ENCODE measurements at regions not wholly inside any gene's neighbourhood (a gene's known extent, or its start where the extent isn't known, plus 50 kb on each side); places are given as distances from the start of the nearest gene placed in this dataset.

GRCh38 chr12:107284692-107285091, 191.3 kb upstream of the CRY1 start:
- Mint-ChIP-seq H3K4me3 (no peak overlapping the region), H3K4me1 (ENCODE audit: low read depth) (no peaks in the 10 kb centered on the region), H3K9me3 (peaks cover 12% of the 10 kb centered on the region), H3K27ac (no peak overlapping the region), H3K27me3 (ENCODE audit: insufficient read depth) (0 out of 2 replicates have a peak, but pooled peaks cover 1% of the 10 kb centered on the region), H3K36me3 (ENCODE audit: low read depth) (no peaks in the 10 kb centered on the region)
- TF ChIP-seq, protein P1, sequence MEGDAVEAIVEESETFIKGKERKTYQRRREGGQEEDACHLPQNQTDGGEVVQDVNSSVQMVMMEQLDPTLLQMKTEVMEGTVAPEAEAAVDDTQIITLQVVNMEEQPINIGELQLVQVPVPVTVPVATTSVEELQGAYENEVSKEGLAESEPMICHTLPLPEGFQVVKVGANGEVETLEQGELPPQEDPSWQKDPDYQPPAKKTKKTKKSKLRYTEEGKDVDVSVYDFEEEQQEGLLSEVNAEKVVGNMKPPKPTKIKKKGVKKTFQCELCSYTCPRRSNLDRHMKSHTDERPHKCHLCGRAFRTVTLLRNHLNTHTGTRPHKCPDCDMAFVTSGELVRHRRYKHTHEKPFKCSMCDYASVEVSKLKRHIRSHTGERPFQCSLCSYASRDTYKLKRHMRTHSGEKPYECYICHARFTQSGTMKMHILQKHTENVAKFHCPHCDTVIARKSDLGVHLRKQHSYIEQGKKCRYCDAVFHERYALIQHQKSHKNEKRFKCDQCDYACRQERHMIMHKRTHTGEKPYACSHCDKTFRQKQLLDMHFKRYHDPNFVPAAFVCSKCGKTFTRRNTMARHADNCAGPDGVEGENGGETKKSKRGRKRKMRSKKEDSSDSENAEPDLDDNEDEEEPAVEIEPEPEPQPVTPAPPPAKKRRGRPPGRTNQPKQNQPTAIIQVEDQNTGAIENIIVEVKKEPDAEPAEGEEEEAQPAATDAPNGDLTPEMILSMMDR (IDR thresholded peaks at IDR 0.05), result no peak
- DNase-seq, result no peak

GRCh38 chr12:107287436-107288413, 194.4 kb upstream of the CRY1 start:
- TF ChIP-seq, protein P1 (IDR thresholded peaks at IDR 0.05), result no peak
- Mint-ChIP-seq H3K27ac (no peak overlapping the region), H3K9me3 (peaks cover 6% of the 10 kb centered on the region; the same call in 1 of the 2 replicates), H3K4me1 (ENCODE audit: low read depth) (no peaks in the 10 kb centered on the region), H3K4me3 (no peak overlapping the region), H3K27me3 (ENCODE audit: insufficient read depth) (peaks cover 4% of the 10 kb centered on the region), H3K36me3 (ENCODE audit: low read depth) (no peaks in the 10 kb centered on the region)
- no peak for DNase-seq

- peaks cover 6% of the 10 kb centered on the region; the same call in 1 of the 2 replicates for H3K9me3 Mint-ChIP-seq
- DNase-seq, result no peak
These were observed 195.2 kb upstream of the CRY1 start for GRCh38 chr12:107288414-107289127.

DNA sequence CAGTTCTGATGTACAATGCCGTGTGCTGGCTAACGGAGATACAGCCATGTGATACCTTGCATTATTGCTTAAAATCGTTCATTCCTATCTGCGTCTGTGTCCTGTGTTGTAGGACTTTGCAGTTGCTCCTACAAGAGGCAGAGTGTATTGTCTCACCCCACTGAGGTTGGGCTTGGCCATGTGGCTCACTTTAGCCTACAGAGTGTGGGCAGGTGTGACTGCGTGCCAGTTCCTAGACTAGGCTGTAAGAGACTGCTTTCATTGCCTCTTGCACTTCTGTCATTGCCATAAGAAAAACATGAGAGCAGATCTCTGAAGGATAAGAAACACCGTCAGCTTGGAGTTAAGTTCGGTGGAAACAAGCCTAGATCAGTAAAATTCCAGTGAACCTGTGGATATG, 197.7 kb upstream of the CRY1 start:
- no peak for DNase-seq
- Mint-ChIP-seq H3K27me3 (ENCODE audit: insufficient read depth) (peaks cover 4% of the 10 kb centered on the region), H3K27ac (no peak overlapping the region), H3K4me3 (no peak overlapping the region), H3K36me3 (ENCODE audit: low read depth) (no peaks in the 10 kb centered on the region), H3K9me3 (peaks cover 12% of the 10 kb centered on the region), H3K4me1 (ENCODE audit: low read depth) (no peaks in the 10 kb centered on the region)
- TF ChIP-seq, protein P1 (IDR thresholded peaks at IDR 0.05), result no peak

More at GRCh38 chr12:107288414-107289127, 195.2 kb upstream of the CRY1 start:
- H3K4me1 Mint-ChIP-seq (ENCODE audit: low read depth), result no peaks in the 10 kb centered on the region
- H3K27me3 Mint-ChIP-seq (ENCODE audit: insufficient read depth), result peaks cover 4% of the 10 kb centered on the region
- H3K36me3 Mint-ChIP-seq (ENCODE audit: low read depth), result no peaks in the 10 kb centered on the region
- H3K4me3 Mint-ChIP-seq, result no peak overlapping the region
- no peak overlapping the region for H3K27ac Mint-ChIP-seq
- TF ChIP-seq, protein P1 (IDR thresholded peaks at IDR 0.05), result no peak

DNA sequence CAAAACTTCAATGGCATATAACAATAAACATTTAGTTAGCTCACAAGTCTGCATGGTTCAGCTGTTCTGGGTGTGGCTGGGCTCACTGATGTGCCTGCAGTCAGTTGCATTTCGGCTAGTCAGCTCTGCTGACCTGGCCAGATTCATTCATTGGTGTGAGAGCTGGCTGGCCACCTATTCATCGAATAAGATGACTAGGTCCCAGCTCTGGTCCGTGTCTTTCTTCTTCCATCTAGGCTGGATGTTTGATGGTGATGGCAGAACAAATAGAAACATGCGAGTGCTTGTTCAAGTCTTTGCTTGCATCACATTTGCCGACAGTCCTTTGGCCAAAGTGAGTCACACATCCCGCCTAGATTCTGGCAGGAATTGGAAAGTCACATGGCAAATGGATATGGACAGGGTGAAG, 203.3 kb upstream of the CRY1 start:
- TF ChIP-seq, protein P1 (IDR thresholded peaks at IDR 0.05), result no peak
- H3K36me3 Mint-ChIP-seq (ENCODE audit: low read depth), result no peaks in the 10 kb centered on the region
- H3K4me1 Mint-ChIP-seq (ENCODE audit: low read depth), result no peaks in the 10 kb centered on the region
- no peak for DNase-seq
- H3K9me3 Mint-ChIP-seq, result peaks cover 8% of the 10 kb centered on the region
- no peak overlapping the region for H3K4me3 Mint-ChIP-seq
- peaks cover 5% of the 10 kb centered on the region for H3K27me3 Mint-ChIP-seq (ENCODE audit: insufficient read depth)
- H3K27ac Mint-ChIP-seq, result no peak overlapping the region
